ENCODE measurements at regions not wholly inside any gene's neighbourhood (a gene's known extent, or its start where the extent isn't known, plus 50 kb on each side); places are given as distances from the start of the nearest gene placed in this dataset.

DNA sequence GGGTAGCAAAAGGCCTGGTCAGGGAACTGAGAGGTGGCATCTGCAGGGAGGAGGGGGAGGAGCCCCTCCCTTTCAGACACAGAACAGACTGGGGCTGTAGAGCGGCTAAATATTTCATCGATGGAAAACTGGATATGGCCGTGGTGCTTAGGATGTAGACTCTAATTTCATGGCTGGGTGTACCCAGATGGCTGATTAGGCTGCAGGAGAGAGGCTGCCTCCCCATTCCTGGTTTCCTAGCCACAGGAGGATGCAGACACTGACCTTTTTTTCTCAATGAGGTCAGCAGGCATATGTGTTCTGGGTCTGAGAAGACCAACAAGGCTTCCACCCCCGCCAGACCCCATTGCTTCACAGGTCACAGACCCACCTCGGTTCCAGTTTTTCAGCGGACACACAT is 58.1 kb upstream of the CALM2 start:
- DNase-seq, result no peak

DNA sequence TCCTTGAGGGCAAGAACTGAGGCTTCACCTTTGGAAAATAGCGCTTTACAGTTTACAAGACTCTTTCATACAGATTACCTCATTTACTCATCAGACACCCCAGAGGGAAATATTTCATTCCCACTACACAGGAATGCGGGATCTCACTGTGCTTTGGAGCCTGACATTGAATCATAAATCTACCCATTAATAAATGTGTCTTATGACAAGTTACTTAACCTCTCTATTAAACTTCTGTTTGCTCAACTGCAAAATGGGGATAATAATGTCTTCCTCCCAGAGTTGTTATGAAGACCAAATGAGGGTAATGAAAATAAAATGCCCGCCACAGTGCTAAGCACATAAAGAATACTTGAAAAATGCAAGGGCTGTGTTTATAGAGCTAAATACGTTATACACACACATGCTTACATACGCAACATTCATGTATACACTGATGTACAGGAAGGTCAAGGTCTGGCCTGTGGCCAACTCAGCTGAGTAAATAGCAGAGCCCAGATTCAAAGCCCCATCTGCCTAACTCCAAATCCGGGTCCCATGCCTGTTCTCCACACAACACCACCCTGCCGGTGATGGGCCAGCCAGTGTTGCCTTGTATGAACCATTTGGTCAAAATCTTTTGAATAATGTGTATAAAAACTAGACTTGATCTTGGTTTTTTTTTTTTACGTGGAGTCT is 56.6 kb upstream of the CALM2 start:
- DNase-seq, result peak; percentile 39

DNA sequence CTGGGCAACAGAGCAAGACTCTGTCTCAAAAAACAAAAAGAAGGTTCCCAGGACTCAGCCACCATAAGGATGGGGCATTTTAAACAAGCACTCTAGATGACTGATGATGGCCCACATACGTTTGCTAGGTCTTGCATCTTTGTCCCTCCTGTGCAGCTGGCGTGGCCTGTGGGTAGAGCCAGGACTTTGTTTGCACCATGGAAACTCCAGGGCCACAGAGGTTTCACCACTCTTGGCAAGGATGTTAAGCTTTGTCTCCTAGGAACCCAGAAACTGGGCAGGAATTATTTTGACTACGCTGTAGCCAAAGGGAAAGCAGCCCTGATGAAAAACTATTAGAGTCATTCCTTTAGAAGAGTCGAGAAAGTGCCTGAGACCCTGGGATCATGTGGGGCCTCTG is 54.1 kb upstream of the CALM2 start:
- DNase-seq, result peak; percentile 43

DNA sequence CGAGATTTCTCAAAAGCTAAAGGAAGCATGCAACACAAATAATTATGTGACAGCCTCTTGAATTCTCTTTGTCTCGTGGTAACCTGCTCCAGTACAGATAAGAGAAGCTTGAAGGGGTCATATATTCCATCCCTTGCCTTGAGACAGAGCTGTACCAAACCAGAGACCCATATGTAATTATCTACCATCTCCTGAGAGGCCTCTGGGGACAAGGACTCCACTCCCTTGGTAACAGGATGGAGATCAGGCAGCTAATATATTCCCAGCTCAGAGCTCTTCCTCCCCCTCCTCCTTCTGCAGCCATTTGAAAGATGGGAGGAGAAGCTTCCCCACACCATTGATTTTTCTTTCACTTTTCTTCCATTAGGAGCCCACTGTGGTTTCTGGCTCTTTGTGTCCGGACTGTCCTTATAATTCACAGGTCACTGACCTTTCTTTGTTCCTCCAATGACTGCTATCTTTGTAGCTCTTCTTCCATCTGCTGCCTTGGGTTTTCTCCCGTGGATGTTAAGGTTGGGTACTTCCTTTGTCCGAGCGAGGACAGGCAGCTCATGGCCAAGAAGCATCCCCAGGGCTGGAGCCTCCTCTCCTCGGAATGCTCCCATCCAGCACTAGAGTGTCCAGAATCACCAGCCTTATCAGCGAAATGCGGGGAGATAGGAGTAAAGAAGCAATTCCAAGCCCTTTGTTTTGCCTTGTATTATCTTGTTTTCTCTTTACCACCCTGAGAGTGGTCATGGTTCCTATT is 51.4 kb upstream of the CALM2 start:
- DNase-seq, result no peak

DNA sequence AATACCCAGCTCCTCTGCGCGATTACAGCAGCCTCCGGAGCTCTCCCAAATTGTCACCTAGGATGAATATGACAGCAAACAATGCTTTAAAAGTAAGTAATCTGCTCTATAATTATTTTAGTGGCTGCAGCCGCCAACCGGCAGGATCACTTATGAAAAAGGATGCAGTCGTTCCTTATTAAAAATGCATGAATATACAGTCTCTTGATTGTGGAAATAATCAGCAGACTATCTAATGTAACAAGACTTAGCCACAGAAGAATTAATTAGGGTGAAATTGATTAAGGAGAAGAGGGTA is 50.6 kb upstream of the CALM2 start:
- no peak for DNase-seq

DNA sequence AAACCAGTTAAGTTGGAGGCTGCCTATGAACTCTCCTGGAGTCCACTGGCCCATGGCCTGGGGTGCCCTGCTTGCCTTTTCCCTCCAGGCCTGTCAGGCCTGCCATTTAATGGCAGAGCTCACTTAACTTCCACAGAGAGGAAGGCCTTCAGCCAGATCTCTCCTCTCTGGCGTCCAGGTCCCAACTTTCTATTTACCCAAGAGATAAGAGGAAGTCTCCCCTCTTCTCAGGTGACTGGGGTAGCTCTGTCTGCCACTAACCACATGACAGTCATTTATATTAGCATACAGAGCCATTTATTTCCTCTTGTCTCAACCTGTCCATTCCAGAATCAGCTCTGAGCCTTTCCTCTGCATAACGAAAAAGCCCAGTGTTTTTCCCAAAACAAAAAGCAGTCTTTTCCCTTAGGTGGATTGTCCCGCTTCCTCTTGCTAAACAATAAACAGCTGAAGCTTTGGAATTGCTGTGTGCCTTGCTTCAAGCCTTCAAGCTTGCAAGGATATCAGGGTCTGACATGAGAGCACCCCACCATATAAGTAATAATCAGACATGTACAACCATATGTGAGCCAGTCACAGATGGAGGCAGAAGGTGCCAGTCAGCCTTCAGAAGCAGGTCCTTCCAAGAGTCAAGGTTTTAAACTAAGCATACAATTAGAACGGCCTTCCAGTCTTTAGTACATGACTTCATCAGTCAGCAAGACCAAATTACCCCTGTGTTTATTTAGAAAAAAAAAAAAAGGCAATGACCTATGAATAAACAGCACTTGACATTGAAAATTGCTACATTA is 50.0 kb upstream of the CALM2 start:
- DNase-seq, result no peak
